Hematopoietic multipotent progenitor cell treated with erythropoietin and hydrocortisone succinate and interleukin-3 and kit ligand, for 6 days (in vitro differentiated cells): ENCODE measurements at regions not wholly inside any gene's neighbourhood (a gene's known extent, or its start where the extent isn't known, plus 50 kb on each side); places are given as distances from the start of the nearest gene placed in this dataset.
"Not testable (repeated sequence)": the region's sequence is repeated elsewhere in the genome, so short reads cannot be mapped to it uniquely, and the experiment has no call there.

Source experiments
- DNase-seq: peaks from one replicate; pipeline ENCODE4 v3.0.0-alpha.2; 2015

GRCh38 chr5:100364757-100365478 is 170.3 kb upstream of the FAM174A start:
- not testable (repeated sequence) for DNase-seq

- DNase-seq, result not testable (repeated sequence)
These were observed 170.8 kb upstream of the FAM174A start for GRCh38 chr5:100364343-100364742.

- not testable (repeated sequence) for DNase-seq
These were observed 175.2 kb upstream of the FAM174A start for GRCh38 chr5:100359998-100360397.

GRCh38 chr5:100346269-100346668 is 188.9 kb upstream of the FAM174A start:
- not testable (repeated sequence) for DNase-seq

- not testable (repeated sequence) for DNase-seq
These were observed 193.7 kb upstream of the FAM174A start for GRCh38 chr5:100341485-100341884.

- no peak for DNase-seq
These were observed 212.7 kb upstream of the FAM174A start for GRCh38 chr5:100322483-100322882.

GRCh38 chr5:100319885-100320284 is 215.3 kb upstream of the FAM174A start:
- DNase-seq, result no peak

- DNase-seq, result peak; percentile 4
These were observed 221.5 kb upstream of the FAM174A start for GRCh38 chr5:100313657-100314056.

- no peak for DNase-seq
These were observed 223.4 kb upstream of the FAM174A start for GRCh38 chr5:100311806-100312205.

GRCh38 chr5:100306000-100306399 is 229.2 kb upstream of the FAM174A start:
- no peak for DNase-seq

- no peak for DNase-seq
These were observed 232.0 kb upstream of the FAM174A start for GRCh38 chr5:100303216-100303615.

GRCh38 chr5:100299261-100299660 is 235.9 kb upstream of the FAM174A start:
- DNase-seq, result no peak

GRCh38 chr5:100276071-100276470 is 259.1 kb upstream of the FAM174A start:
- no peak for DNase-seq

- DNase-seq, result no peak
These were observed 259.5 kb upstream of the FAM174A start for GRCh38 chr5:100275631-100276030.

- DNase-seq, result no peak
These were observed 261.2 kb upstream of the FAM174A start for GRCh38 chr5:100273846-100274580.

- no peak for DNase-seq
These were observed 265.0 kb upstream of the FAM174A start for GRCh38 chr5:100270023-100270771.

GRCh38 chr5:100260968-100261367 is 274.2 kb upstream of the FAM174A start:
- no peak for DNase-seq

GRCh38 chr5:100252944-100253343 is 282.2 kb upstream of the FAM174A start:
- no peak for DNase-seq

- DNase-seq, result no peak
These were observed 283.1 kb upstream of the FAM174A start for GRCh38 chr5:100252037-100252436.

- no peak for DNase-seq
These were observed 285.3 kb upstream of the FAM174A start for GRCh38 chr5:100249884-100250269.

GRCh38 chr5:100249211-100249883 is 285.8 kb upstream of the FAM174A start:
- no peak for DNase-seq

- DNase-seq, result no peak
These were observed 302.4 kb upstream of the FAM174A start for GRCh38 chr5:100232736-100233135.

- DNase-seq, result no peak
These were observed 346.4 kb upstream of the FAM174A start for GRCh38 chr5:100188778-100189177.
